Ectodermal cell (in vitro differentiated cells): ENCODE measurements at regions not wholly inside any gene's neighbourhood (a gene's known extent, or its start where the extent isn't known, plus 50 kb on each side); places are given as distances from the start of the nearest gene placed in this dataset.

Experiments used
- H3K27ac ChIP-seq: 2 replicates; pipeline ENCODE4 v1.7.0; 2013; ENCODE audit warnings: mild to moderate bottlenecking, low read depth, low read length; ENCODE audit not compliant: insufficient read depth, poor library complexity, severe bottlenecking
- H3K27me3 ChIP-seq: 2 replicates; pipeline ENCODE4 v1.7.0; 2013; ENCODE audit warnings: mild to moderate bottlenecking, low read length; ENCODE audit not compliant: insufficient read depth, control insufficient read depth, poor library complexity, severe bottlenecking
- H3K36me3 ChIP-seq: one replicate; pipeline ENCODE4 v1.7.0; 2013; ENCODE audit warnings: low read length; ENCODE audit not compliant: control insufficient read depth, insufficient read depth
- H3K4me1 ChIP-seq: one replicate; pipeline ENCODE4 v1.7.0; 2013; ENCODE audit warnings: low read length; ENCODE audit not compliant: control insufficient read depth, insufficient read depth
- H3K4me3 ChIP-seq: 2 replicates; pipeline ENCODE4 v1.7.0; 2013; ENCODE audit warnings: low read depth, low read length, control low read depth; ENCODE audit not compliant: insufficient read depth
- H3K9me3 ChIP-seq: 2 replicates; pipeline ENCODE4 v1.7.0; 2013; ENCODE audit warnings: mild to moderate bottlenecking, low read length, moderate library complexity; ENCODE audit not compliant: control insufficient read depth
- WGBS, 2 experiments: methylation state at CpG; one replicate each; pipeline ENCODE4 v1.1.7; 2013; ENCODE audit warnings: missing lambda C conversion rate in 2 of 2; 5-methylcytosine and 5-hydroxymethylcytosine counted together

DNA sequence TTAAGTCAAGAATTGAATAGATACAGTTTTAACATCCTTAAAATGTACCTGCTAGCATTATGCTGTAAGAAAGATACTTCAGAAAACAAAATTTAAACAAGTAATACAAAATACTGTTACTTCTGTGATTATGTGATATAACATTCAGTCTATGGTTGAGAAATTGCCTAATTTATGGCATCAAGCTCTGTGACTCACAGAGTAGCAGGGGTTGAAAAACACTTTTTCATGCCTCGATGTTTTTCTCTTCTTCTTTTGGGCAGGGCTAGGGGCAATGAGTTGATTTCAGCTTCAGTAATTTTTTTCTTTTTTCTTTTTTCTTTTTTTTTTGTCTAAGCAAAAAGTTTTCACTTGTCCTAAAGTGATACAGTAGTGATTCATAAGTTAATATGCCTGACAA lies 209.2 kb downstream of the MBL2 start:
- Histone ChIP-seq H3K36me3 (no peaks in the 10 kb centered on the region), H3K27me3 (no peaks in the 10 kb centered on the region), H3K9me3 (no peaks in the 10 kb centered on the region), H3K4me1 (no peaks in the 10 kb centered on the region), H3K27ac (no peak overlapping the region), H3K4me3 (no peak overlapping the region)
- WGBS, 2 experiments, result 82 to 100% methylated on average over 1 of the region's 1 CpG

DNA sequence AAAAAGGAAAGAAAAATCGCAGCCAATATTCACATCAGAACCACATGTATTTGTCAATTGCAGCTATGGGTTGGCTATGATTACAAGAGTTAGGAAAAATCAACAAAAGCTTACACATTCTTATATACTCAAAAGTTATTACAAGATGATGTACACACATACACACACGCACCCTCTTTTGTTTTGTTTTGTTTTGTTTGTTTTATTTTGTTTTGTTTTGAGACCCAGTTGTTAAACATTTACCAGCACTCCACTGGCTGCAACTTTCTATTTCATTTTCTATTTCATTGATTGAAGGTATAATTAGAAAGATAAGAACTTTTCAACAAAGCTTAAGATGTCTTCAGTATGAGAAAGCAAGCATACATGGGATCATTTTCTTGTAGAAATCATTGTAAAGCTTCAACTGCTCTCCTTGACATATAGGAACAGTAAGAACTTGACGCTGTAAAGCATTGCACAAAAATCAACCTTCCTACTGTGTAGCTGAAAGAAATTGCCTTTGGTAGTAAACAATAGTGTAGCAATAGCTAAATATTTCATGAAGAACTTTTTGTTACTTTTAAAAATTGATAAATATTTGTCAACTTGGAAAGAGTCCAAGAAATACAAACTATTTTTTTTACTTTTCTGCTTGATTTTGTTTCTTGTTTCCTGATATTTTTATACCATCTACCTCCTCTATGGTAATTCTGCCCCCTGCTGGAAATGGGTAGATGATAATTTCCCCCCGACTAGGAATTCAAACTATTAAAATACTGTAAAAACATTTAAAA lies 205.9 kb downstream of the MBL2 start:
- H3K27me3 ChIP-seq, result no peaks in the 10 kb centered on the region
- 70 to 100% methylated on average over 1 to 2 of the region's 4 CpGs for WGBS, 2 experiments
- H3K4me1 ChIP-seq, result no peaks in the 10 kb centered on the region
- no peak overlapping the region for H3K27ac ChIP-seq
- H3K36me3 ChIP-seq, result no peaks in the 10 kb centered on the region
- no peaks in the 10 kb centered on the region for H3K9me3 ChIP-seq
- no peak overlapping the region for H3K4me3 ChIP-seq

DNA sequence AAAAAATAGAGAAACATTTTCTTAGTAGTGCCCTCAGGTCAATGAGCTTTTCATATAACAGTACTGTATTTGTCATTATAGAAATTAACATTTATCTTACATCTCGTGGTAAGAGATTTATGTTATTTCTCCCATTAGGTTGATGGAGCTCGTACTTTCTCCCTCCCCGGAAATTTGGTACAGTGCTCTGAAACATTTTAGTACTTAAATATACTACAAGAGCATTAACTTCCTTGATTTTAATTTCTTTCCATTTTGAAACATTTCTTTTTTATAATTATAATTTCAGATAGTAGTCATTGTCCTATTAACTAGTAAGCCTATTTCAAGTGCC lies 205.4 kb downstream of the MBL2 start:
- Histone ChIP-seq H3K36me3 (no peaks in the 10 kb centered on the region), H3K4me1 (no peaks in the 10 kb centered on the region), H3K9me3 (no peaks in the 10 kb centered on the region), H3K27me3 (no peaks in the 10 kb centered on the region), H3K27ac (no peak overlapping the region), H3K4me3 (no peak overlapping the region)
- 90% methylated on average over 3 of the region's 3 CpGs; no CpG with 5 or more reads in 1 of the 2 experiments for WGBS, 2 experiments

DNA sequence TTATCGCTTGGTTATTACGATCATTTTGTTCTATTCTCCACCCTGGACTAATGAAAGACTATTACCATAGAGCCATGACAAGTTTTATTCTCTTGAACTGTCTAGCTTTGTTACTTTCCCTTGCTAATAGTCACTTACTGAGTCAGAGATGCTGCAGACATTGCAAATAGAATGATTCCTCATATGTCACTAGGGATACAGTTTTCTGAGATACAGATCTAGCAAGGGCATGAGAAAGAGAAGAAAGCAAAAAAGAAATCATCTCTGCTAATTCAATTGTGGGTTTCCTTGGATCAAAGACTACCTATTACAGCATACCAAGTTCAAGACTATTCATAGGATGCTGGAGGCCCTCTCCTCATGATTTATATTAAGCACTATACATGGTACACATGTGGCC lies 204.3 kb downstream of the MBL2 start:
- WGBS, 2 experiments, result 91 to 100% methylated on average over 2 of the region's 2 CpGs
- no peak overlapping the region for H3K27ac ChIP-seq

DNA sequence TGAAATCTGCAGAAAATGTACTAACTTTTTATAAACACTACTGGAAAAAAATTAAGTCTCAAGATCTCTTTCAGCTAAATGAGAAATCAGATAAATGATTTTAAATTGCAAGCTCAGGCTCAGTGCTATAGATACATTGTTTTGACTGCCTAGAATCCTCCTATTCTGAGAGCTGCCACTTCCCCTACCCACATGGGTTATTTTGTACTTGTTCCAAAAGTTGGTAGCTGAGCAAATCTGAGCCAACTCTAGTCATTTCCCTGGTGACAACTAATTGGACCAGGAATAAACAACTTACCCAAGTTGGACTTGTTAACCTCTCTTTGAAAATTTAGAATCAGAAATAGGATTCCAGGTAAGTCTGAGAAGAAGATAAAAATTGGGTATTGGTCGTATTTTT lies 202.1 kb downstream of the MBL2 start:
- H3K36me3 ChIP-seq, result no peaks in the 10 kb centered on the region
- H3K27me3 ChIP-seq, result no peaks in the 10 kb centered on the region
- H3K9me3 ChIP-seq, result no peaks in the 10 kb centered on the region
- H3K4me3 ChIP-seq, result no peak overlapping the region
- H3K4me1 ChIP-seq, result no peaks in the 10 kb centered on the region
- WGBS, 2 experiments, result no CpG with 5 or more reads among the region's 1 CpG
- no peak overlapping the region for H3K27ac ChIP-seq

More for the DNA sequence above, 204.3 kb downstream of the MBL2 start:
- Histone ChIP-seq H3K4me1 (no peaks in the 10 kb centered on the region), H3K36me3 (no peaks in the 10 kb centered on the region), H3K4me3 (no peak overlapping the region), H3K27me3 (no peaks in the 10 kb centered on the region), H3K9me3 (no peaks in the 10 kb centered on the region)

DNA sequence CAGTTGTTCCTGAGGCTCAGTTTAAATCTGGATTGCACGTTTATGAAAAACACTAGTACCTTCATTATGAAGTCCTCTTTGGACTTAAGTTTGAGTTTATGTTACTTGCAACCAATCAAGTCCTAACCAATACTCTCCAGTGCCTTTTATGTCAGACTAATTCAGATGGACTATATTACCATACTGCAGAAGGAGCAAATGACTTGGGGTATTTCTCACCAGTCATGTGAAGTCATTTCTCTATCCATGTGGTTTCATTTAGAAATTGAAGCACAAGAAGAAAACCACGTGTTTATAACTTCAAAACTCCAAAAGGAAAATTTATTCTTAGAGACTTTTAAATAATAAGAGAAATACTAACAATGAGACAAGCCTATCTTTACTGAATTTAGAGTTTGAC lies 201.6 kb downstream of the MBL2 start:
- Histone ChIP-seq H3K9me3 (no peaks in the 10 kb centered on the region), H3K4me1 (no peaks in the 10 kb centered on the region), H3K27ac (no peak overlapping the region), H3K27me3 (no peaks in the 10 kb centered on the region), H3K36me3 (no peaks in the 10 kb centered on the region), H3K4me3 (no peak overlapping the region)
- 78 to 84% methylated on average over 1 to 2 of the region's 2 CpGs for WGBS, 2 experiments

DNA sequence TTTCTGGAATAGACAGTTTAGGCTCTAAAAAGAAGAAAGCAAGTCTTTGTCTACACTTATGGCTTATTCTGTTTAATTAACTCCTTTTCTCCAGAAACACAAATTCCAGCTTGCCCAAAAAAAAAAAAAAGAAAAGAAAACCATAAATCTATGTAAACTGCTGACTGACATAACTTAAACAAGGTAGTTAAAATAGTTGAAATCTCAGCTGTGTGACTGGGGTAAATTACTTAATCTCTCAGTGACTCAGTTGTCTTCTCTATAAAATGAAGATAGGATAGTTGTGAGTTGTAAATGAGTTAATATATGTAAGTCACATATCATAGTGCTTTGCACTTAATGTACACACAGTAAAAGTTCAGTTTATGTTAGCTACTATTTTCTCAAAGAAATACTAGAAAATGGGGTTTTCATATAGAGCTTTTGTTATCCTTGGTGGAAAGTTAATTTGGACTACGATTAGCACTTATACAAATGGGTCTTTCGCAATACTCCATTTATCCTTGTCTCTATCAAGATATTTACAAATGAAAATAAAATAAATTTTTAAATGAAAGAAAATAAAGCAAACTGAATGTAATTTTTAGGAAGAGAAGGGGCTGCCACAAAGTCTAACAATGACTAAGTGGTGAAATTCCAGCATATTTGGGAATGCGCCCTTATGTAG lies 200.9 kb downstream of the MBL2 start:
- Histone ChIP-seq H3K4me1 (no peaks in the 10 kb centered on the region), H3K27me3 (no peaks in the 10 kb centered on the region), H3K27ac (no peak overlapping the region), H3K4me3 (no peak overlapping the region), H3K36me3 (no peaks in the 10 kb centered on the region), H3K9me3 (no peaks in the 10 kb centered on the region)
- 100% methylated on average over 1 of the region's 3 CpGs for WGBS, 2 experiments

DNA sequence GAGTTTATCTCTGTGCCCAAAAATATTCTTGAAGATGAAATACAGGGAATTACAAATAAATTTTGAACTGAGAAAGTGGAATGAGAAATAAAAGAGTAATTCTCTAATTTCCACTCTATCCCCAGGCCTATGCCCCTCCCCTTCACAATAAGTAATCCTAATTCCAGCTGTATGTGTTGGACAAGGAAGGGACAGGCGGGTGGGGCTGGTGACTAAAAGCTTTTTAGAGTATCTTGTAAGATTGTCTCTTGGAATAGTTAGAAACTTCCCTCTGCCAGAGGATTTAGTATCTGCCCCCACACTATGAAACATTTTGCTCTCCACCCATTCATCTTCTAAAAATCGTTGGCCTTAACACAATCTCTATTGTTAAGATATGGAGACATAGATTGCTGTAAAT lies 199.2 kb downstream of the MBL2 start:
- Histone ChIP-seq H3K27me3 (no peaks in the 10 kb centered on the region), H3K36me3 (no peaks in the 10 kb centered on the region), H3K9me3 (no peaks in the 10 kb centered on the region), H3K27ac (no peak overlapping the region), H3K4me1 (no peaks in the 10 kb centered on the region), H3K4me3 (no peak overlapping the region)
- 83% methylated on average over 2 of the region's 2 CpGs; no CpG with 5 or more reads in 1 of the 2 experiments for WGBS, 2 experiments

DNA sequence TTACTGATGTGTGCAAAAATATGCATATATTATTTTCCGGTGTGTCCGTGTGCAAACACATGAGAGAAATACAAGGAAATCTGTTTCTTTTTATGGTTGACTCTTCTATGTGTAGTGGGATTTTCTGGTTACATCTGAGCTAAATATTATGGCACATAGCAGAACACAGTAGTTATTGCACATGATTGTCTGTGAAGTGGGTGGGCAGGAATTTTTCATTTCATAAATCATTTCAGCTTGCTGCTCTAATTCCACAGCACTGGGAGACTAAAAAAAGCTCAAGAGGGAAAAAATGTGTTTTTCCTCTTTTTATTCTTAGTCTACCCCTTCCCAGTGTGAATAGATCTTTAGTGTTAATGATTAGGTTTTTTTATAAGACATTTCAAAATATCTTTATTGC lies 197.9 kb downstream of the MBL2 start:
- Histone ChIP-seq H3K27me3 (no peaks in the 10 kb centered on the region), H3K4me3 (no peak overlapping the region), H3K4me1 (no peaks in the 10 kb centered on the region), H3K36me3 (no peaks in the 10 kb centered on the region), H3K27ac (no peak overlapping the region), H3K9me3 (no peaks in the 10 kb centered on the region)
- WGBS, 2 experiments, result 95 to 97% methylated on average over 2 of the region's 2 CpGs

DNA sequence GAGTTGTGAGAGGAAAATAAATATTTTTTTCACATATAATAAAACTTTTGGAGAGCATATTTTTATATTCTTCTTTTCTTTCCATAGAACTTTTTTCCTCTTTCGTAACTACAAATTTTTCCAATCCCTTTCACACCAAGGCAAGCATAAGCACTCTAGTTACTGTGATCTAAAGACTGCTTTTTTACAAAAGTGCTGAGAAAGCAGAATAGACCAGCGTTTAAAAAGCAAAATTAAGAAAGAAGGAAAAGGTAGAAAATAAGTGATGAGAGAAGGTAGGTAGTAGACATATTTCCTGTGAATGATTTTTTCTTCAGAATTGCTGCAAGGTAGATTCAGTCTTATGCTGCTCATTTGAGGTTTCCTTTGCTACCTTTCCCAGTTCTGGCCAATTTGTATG lies 195.5 kb downstream of the MBL2 start:
- 95 to 100% methylated on average over 1 to 2 of the region's 2 CpGs for WGBS, 2 experiments
- H3K9me3 ChIP-seq, result no peaks in the 10 kb centered on the region

More for the DNA sequence above, 195.5 kb downstream of the MBL2 start:
- H3K4me3 ChIP-seq, result no peak overlapping the region
- no peaks in the 10 kb centered on the region for H3K4me1 ChIP-seq
- H3K27me3 ChIP-seq, result no peaks in the 10 kb centered on the region
- H3K36me3 ChIP-seq, result no peaks in the 10 kb centered on the region
- no peak overlapping the region for H3K27ac ChIP-seq
